Fibroblast of the aortic adventitia (primary cell): ENCODE measurements at regions not wholly inside any gene's neighbourhood (a gene's known extent, or its start where the extent isn't known, plus 50 kb on each side); places are given as distances from the start of the nearest gene placed in this dataset.

Experiments
- DNase-seq: peaks from one replicate; pipeline ENCODE4 v3.0.0-alpha.2; 2010; ENCODE audit warnings: low read depth
- H3K4me3 ChIP-seq: 2 replicates; pipeline ENCODE4 v1.5.1; 2011; ENCODE audit warnings: low read depth, mild to moderate bottlenecking, control low read depth, low read length, moderate library complexity
- TF ChIP-seq, protein P1 (sequence below): IDR thresholded peaks from 2 replicates; pipeline ENCODE4 v1.5.1; 2011; ENCODE audit warnings: mild to moderate bottlenecking, low read length, control low read depth, inconsistent platforms; ENCODE audit not compliant: insufficient read depth

DNA sequence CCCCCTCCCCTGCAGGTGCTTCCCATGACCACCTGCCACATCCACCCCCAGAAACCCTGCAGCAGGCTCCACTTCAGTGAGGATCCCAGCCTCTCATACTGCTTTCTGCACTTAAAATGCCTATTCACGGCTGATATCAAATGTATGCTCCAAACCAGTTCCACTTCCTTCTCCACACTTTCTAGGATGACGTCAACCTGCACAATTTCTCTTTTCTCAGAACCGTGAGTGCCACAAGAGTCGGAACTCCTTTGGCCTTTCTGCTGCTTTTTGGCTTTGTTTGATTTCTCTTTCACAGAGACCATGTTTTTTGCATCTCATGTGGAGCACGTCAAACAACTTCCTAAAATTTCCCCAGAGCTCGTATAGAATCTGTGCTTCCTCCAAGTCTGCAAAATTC lies 378.8 kb upstream of the TNRC6C start:
- no peak for DNase-seq
- TF ChIP-seq, protein P1, sequence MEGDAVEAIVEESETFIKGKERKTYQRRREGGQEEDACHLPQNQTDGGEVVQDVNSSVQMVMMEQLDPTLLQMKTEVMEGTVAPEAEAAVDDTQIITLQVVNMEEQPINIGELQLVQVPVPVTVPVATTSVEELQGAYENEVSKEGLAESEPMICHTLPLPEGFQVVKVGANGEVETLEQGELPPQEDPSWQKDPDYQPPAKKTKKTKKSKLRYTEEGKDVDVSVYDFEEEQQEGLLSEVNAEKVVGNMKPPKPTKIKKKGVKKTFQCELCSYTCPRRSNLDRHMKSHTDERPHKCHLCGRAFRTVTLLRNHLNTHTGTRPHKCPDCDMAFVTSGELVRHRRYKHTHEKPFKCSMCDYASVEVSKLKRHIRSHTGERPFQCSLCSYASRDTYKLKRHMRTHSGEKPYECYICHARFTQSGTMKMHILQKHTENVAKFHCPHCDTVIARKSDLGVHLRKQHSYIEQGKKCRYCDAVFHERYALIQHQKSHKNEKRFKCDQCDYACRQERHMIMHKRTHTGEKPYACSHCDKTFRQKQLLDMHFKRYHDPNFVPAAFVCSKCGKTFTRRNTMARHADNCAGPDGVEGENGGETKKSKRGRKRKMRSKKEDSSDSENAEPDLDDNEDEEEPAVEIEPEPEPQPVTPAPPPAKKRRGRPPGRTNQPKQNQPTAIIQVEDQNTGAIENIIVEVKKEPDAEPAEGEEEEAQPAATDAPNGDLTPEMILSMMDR, result no peak

GRCh38 chr17:77580531-77581270 lies 377.8 kb upstream of the TNRC6C start:
- H3K4me3 ChIP-seq, result no peak overlapping the region
- TF ChIP-seq, protein P1, result no peak
- no peak for DNase-seq

More for the DNA sequence above, 378.8 kb upstream of the TNRC6C start:
- no peak overlapping the region for H3K4me3 ChIP-seq

DNA sequence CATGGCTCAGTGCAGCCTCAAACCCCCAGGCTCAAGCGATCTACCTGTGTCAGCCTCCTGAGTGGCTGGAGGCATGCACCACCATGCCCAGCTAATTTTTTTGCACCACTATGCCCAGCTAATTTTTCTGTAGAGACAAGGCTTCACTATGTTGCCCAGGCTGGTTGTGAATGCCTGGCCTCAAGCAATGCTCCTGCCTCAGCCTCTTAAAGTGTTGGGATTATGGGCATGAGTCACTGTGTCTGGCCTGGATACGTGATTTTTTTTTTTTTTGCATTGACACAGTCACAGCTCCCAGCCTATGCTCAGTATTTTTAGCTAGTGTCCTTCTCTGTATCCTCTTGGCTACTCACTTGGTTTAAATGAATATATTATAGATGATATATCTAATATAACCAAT lies 377.0 kb upstream of the TNRC6C start:
- DNase-seq, result peak; percentile 31
- TF ChIP-seq, protein P1, result no peak
- H3K4me3 ChIP-seq, result no peak overlapping the region

GRCh38 chr17:77585142-77585860 lies 373.2 kb upstream of the TNRC6C start:
- H3K4me3 ChIP-seq, result no peak overlapping the region
- no peak for DNase-seq
- TF ChIP-seq, protein P1, result no peak

- no peak overlapping the region for H3K4me3 ChIP-seq
- no peak for DNase-seq
- TF ChIP-seq, protein P1, result no peak
These were observed 367.4 kb upstream of the TNRC6C start for GRCh38 chr17:77590951-77591735.

DNA sequence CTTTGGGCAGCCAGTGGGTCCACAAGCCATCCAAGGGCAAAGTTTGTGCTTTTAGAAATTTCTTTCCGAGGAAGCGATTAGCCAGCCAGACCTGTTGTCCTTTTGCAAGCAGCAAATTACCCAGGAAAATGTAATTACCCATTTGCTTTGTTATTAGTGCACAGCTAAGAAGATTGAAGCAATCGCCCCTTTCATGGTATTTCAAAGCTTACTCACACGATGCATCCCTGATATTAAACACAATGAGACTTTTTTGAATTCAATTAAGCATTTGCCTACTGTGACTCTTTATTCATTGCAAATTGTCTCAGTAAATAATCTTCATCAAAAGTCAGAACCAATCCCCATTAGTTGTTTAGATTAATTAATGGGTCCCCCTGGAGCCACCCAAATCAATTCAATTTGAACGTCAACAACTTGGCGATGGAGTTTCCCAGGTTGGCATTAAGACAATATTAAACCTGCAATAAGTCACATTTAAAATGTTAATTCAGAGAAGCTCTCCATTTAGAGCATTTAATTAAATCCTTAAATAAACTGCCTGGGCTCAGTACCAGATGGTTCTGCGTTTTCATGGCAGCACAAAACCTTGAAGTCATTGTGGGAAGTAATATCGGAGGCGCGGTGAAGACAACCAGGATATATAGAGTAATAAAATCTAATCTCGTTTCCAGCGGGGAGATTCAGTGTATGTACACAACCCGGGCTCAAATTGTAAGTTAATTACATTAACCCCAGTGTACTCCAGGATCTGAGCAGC lies 366.2 kb upstream of the TNRC6C start:
- TF ChIP-seq, protein P1, result no peak
- DNase-seq, result no peak
- H3K4me3 ChIP-seq, result no peak overlapping the region
